ENCODE measurements at regions not wholly inside any gene's neighbourhood (a gene's known extent, or its start where the extent isn't known, plus 50 kb on each side); places are given as distances from the start of the nearest gene placed in this dataset.
"Not testable (repeated sequence)": the region's sequence is repeated elsewhere in the genome, so short reads cannot be mapped to it uniquely, and the experiment has no call there.

DNA sequence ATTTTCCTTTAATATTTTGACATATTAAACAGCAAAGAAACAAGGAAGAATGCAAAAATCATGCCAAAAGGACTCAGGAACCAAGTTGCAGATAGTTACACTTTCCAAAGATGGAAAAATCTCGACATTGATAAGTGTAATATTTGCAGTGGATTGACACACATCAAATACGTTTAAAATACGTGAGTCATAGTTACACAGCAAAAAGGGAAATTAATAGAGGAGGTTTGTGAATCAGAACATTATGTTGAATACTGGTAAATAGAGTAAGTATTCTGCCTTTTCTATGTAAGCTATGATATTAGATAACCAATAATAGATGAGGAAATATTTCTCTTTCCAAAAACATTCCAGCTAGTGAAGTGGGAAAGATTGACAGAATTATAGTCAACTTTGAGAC lies 1761.3 kb upstream of the IGFBP7 start:
- no peak overlapping the region for H3K4me3 ChIP-seq (ENCODE audit: low read depth, low read length)
- no peak for DNase-seq (ENCODE audit: low read depth)
- TF ChIP-seq, protein P1, sequence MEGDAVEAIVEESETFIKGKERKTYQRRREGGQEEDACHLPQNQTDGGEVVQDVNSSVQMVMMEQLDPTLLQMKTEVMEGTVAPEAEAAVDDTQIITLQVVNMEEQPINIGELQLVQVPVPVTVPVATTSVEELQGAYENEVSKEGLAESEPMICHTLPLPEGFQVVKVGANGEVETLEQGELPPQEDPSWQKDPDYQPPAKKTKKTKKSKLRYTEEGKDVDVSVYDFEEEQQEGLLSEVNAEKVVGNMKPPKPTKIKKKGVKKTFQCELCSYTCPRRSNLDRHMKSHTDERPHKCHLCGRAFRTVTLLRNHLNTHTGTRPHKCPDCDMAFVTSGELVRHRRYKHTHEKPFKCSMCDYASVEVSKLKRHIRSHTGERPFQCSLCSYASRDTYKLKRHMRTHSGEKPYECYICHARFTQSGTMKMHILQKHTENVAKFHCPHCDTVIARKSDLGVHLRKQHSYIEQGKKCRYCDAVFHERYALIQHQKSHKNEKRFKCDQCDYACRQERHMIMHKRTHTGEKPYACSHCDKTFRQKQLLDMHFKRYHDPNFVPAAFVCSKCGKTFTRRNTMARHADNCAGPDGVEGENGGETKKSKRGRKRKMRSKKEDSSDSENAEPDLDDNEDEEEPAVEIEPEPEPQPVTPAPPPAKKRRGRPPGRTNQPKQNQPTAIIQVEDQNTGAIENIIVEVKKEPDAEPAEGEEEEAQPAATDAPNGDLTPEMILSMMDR (IDR thresholded peaks at IDR 0.05; ENCODE audit: insufficient read depth, low read depth, low read length, missing control alignments) = no peak

DNA sequence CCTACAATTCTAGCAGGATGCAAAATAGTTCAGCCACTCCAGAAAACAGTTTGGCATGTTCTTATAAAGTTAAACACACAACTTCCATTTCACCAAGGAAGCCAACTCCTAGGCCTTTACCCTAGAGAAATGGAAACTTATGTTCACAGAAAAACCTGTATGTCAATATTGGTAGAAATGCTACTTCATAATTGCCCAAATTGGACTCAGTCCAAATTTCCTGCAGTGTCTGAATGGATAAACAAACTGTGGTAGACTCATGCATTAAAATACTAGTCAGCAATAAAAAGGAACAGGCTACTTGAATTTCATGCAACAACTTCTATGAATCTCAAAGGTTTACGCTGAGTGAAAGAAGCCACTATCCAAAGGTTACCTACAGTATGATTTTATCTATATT lies 1738.8 kb upstream of the IGFBP7 start:
- DNase-seq (ENCODE audit: low read depth) = no peak
- no peak overlapping the region for H3K4me3 ChIP-seq (ENCODE audit: low read depth, low read length)
- TF ChIP-seq, protein P1 (IDR thresholded peaks at IDR 0.05; ENCODE audit: insufficient read depth, low read depth, low read length, missing control alignments) = no peak

DNA sequence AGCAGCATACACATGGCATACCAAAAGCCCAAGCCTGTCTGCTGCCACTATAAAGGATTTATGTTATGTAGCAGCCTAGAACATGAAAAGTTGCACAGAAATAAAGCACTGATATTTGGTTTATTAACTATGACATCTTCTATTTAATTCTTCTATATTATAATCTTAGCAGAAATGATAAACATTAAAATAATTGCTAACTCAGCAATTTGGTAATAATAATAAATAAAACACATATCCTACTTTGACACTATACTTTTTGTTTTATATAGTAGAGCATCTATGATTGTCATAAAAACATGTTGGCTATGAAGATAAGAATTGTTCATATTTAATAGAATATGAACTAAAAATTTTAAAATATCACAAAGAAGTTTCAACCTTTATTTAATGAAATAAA lies 1733.3 kb upstream of the IGFBP7 start:
- H3K4me3 ChIP-seq (ENCODE audit: low read depth, low read length) = no peak overlapping the region
- no peak for DNase-seq (ENCODE audit: low read depth)
- TF ChIP-seq, protein P1 (IDR thresholded peaks at IDR 0.05; ENCODE audit: insufficient read depth, low read depth, low read length, missing control alignments) = no peak

DNA sequence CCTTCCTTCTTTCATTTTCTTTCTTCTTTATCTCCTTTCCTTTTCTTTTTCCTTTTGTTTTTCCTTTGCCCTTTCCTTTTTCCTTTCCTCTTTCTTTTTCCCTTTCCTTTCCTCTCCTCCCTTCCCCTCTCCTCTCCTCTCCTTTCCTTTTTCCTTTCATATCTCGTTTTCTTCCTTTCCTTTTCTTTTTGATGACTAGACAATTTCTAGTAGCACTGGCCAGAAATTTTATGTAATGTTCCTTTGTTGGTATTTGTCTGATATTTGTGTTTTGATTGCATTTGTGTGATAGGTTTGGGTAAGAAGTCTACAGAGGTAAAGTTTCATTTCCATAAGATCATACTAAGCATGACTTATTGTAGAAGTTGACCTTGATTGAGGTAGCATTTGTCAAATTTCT lies 1722.9 kb upstream of the IGFBP7 start:
- TF ChIP-seq, protein P1 (IDR thresholded peaks at IDR 0.05; ENCODE audit: insufficient read depth, low read depth, low read length, missing control alignments) = no peak
- no peak overlapping the region for H3K4me3 ChIP-seq (ENCODE audit: low read depth, low read length)
- no peak for DNase-seq (ENCODE audit: low read depth)

DNA sequence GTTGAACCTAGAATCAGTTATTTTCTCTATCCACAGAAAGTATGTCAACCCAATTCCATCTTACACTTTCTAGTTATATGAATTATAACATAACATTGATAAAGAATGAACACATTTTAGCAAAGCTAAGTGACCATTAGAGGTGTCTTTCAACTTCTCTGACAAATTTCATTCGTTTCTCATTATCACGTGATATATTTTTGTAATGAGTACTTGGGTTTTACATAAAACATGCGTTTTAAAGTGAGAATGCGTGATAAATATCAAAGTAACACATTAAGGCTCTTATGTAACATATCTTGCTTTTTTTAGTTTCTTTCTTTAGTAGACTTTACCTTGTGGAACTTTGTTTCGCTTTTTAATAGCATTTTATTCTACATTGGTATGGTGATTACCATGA lies 1715.1 kb upstream of the IGFBP7 start:
- TF ChIP-seq, protein P1 (IDR thresholded peaks at IDR 0.05; ENCODE audit: insufficient read depth, low read depth, low read length, missing control alignments) = no peak
- no peak for DNase-seq (ENCODE audit: low read depth)
- H3K4me3 ChIP-seq (ENCODE audit: low read depth, low read length) = no peak overlapping the region

DNA sequence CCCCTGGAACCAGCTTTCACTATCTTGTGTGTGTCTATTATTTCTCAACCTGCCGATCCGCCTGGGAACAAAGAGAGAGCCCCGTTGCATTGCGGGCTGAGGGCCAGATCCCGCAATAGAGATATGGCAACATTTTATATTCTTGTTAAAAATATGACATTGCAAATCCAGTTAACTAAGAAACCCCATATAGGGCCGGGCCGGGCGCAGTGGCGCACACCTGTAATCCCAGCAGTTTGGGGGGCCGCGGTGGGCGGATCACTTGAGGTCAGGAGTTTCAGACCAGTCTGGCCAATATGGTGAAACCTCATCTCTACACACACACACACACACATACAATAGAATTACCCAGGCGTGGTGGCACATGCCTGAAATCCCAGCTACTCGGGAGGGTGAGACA lies 1708.4 kb upstream of the IGFBP7 start:
- not testable (repeated sequence) for DNase-seq (ENCODE audit: low read depth); H3K4me3 ChIP-seq (ENCODE audit: low read depth, low read length)

DNA sequence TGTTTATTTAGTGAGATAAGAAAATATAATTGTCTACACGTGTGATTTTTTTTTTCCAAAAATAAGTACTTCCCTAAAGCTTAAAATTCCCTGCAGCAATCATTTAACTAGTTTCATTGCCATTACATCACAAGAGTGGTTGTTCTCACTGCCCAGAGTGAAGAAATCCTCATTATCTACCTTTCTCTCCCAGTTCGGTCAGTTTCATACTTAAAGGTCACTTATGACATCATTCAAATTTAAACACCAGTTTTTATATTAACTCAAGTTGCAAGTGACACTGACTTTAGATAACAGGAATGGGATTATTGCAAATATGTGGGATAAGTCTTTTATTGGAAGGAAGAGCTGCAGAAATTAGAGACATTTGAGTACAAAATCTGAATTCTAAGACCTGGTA lies 1699.8 kb upstream of the IGFBP7 start:
- no peak for DNase-seq (ENCODE audit: low read depth)
- TF ChIP-seq, protein P1 (IDR thresholded peaks at IDR 0.05; ENCODE audit: insufficient read depth, low read depth, low read length, missing control alignments) = no peak

DNA sequence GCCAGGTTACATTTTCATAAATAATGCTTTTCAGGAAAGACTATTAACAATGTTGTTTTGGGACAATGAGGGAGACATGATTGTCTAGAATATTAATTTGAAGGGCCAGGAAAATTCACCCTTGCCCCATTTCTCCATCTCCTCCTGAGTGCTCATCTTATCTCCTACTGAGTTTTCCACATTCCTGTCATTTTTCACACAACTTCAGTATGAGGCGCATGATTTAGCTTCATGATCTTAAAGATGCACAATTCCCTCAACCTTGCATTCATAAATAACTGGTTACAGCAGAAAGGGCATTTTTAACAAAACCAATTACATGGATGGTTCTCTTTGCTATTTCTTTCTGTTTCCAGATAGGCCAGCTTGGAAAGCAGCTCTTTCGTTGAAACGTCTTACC lies 1699.2 kb upstream of the IGFBP7 start:
- TF ChIP-seq, protein P1 (IDR thresholded peaks at IDR 0.05; ENCODE audit: insufficient read depth, low read depth, low read length, missing control alignments) = no peak
- DNase-seq (ENCODE audit: low read depth) = no peak
- H3K4me3 ChIP-seq (ENCODE audit: low read depth, low read length) = no peak overlapping the region

More for the DNA sequence above, 1699.8 kb upstream of the IGFBP7 start:
- no peak overlapping the region for H3K4me3 ChIP-seq (ENCODE audit: low read depth, low read length)

Data from GM12865 (cell line).